Heart right ventricle (tissue), 16 donors: ENCODE measurements at regions not wholly inside any gene's neighbourhood (a gene's known extent, or its start where the extent isn't known, plus 50 kb on each side); places are given as distances from the start of the nearest gene placed in this dataset.

Experiments used
- ATAC-seq, 8 donors: fragments of 200-7000 bp; cut with Tn5 transposase; one replicate each; pipeline ENCODE4 v1.9.1; 2020; ENCODE audit warnings: mild to moderate bottlenecking in 8 of 8, moderate library complexity in 8 of 8, moderate number of reproducible peaks in 1 of 8
- DNase-seq, 2 donors: peaks; one replicate each; pipeline ENCODE4 v3.0.0-alpha.2; 2020
- H3K27ac ChIP-seq, 10 donors: fragments of 200-600 bp; sonication (generic) in 2 of 10; one replicate each; pipeline versions ENCODE4 v1.5.0 to v1.8.0; 2020 to 2022; ENCODE audit warnings: mild to moderate bottlenecking in 3 of 10
- H3K27me3 ChIP-seq, 7 donors: fragments of 200-600 bp; one replicate each; pipeline ENCODE4 v1.8.0; 2021 to 2022; ENCODE audit warnings: mild to moderate bottlenecking in 2 of 7
- H3K36me3 ChIP-seq, 9 donors: fragments of 200-600 bp; sonication (generic) in 1 of 9; one replicate each; pipeline versions ENCODE4 v1.5.0 to v1.8.0; 2020 to 2022; ENCODE audit warnings: mild to moderate bottlenecking in 2 of 9
- H3K4me1 ChIP-seq, 9 donors: fragments of 200-600 bp; sonication (generic) in 1 of 9; one replicate each; pipeline versions ENCODE4 v1.5.0 to v1.8.0; 2020 to 2022; ENCODE audit warnings: mild to moderate bottlenecking in 4 of 9
- H3K4me3 ChIP-seq, 10 donors: fragments of 200-600 bp; sonication (generic) in 2 of 10; one replicate each; pipeline versions ENCODE4 v1.5.0 to v1.8.0; 2020 to 2022; ENCODE audit warnings: mild to moderate bottlenecking in 7 of 10, moderate library complexity in 2 of 10
- H3K9me3 ChIP-seq, 11 donors: fragments of 200-600 bp in 10 of 11; sonication (generic) in 2 of 11; one replicate each; pipeline versions ENCODE4 v1.5.0 to v1.8.0; 2013 to 2022; ENCODE audit warnings: mild to moderate bottlenecking in 2 of 11, control low read depth in 1 of 11, moderate library complexity in 1 of 11
- WGBS, 2 donors: extraction: QIAGEN DNeasy Blood & Tissue Kit; methylation state at CpG; one replicate each; pipeline ENCODE4 v1.1.7; 2013; ENCODE audit warnings: inconsistent platforms in 1 of 2; 5-methylcytosine and 5-hydroxymethylcytosine counted together
- intact Hi-C, 10 donors: fragments of 100-400 bp; cut with DNase I; formaldehyde crosslinking; loops; one replicate each; pipeline versions ENCODE4 v1.11.1 to v1.14.2; 2022
- TF ChIP-seq, protein P1 (sequence below), 9 donors: fragments of 200-600 bp; sonication (generic) in 2 of 9; IDR thresholded peaks; one replicate each; pipeline versions ENCODE4 v1.5.0 to v1.8.0; 2021 to 2022; ENCODE audit warnings: antibody characterized with exemption in 9 of 9, mild to moderate bottlenecking in 5 of 9, moderate library complexity in 1 of 9
- donor health status: Arrhythmogenic right ventricular cardiomyopathy.
- donor health status: ischemic (EF 13 %, LVEDD 7.1; RV severe dilation, severe dysfunction).
- donor health status: healthy with polysubstance abuse.
- donor health status: DM: no; HTN: yes; CAD: no.
- donor health status: DM: no; HTN: no; CAD: no.
- donor health status: ischemic (EF 25% LVEDD 6.9; RV normal size, moderate dysfunction).
- donor health status: ischemic (EF 25% LVEDD 5.7; RV mildly dilated, moderate dysfunction).
- donor health status: healthy.
- donor health status: DM: yes; HTN: yes; CAD: no.
- donor health status: Ischemic cardiomyopathy.
- donor health status: ischemic (EF 35%, LVEDD 5.7; RV mildly dilated, moderate dysfunction).
- donor health status: nonischemic (EF 11% LVEDD 7.7; RV severe dilation, severe dysfunction).
- donor health status: DM: yes; HTN: yes; CAD: no.
- donor health status: PGD.
- donor health status: ischemic (EF 29% LVEDD 5.4; RV normal size, mild dysfunction).
- donor health status: nonischemic (EF 23%, LVEDD 6.1; RV moderate dilation, normal function).

DNA sequence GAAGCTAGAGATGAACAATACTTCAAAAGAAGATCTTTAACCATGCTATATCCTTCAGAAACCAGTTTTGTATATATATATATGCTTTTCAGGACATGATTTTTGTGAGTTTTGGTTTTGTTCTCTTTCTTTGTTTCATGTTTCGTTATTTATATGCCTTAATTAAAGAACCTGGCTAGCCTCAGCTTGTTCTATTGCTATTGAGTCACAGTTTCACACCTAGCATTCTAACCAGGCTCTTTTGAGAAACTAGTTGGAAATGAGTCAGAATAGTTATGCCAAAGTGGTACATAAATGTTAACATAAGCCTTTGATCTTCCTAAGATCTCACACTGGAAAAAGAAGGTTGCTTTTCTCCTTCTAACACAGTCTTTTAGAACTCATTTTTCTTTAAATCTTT, 1925.2 kb downstream of the OLFM4 start:
- Histone ChIP-seq H3K4me3 (no peak overlapping the region), H3K4me1 (no peaks in the 10 kb centered on the region), H3K36me3 (no peaks in the 10 kb centered on the region), H3K27me3 (no peaks in the 10 kb centered on the region), H3K9me3 (peaks cover 0 to 7% (median 0%) of the 10 kb centered on the region in 11 donors), H3K27ac (no peak overlapping the region)
- TF ChIP-seq, protein P1, sequence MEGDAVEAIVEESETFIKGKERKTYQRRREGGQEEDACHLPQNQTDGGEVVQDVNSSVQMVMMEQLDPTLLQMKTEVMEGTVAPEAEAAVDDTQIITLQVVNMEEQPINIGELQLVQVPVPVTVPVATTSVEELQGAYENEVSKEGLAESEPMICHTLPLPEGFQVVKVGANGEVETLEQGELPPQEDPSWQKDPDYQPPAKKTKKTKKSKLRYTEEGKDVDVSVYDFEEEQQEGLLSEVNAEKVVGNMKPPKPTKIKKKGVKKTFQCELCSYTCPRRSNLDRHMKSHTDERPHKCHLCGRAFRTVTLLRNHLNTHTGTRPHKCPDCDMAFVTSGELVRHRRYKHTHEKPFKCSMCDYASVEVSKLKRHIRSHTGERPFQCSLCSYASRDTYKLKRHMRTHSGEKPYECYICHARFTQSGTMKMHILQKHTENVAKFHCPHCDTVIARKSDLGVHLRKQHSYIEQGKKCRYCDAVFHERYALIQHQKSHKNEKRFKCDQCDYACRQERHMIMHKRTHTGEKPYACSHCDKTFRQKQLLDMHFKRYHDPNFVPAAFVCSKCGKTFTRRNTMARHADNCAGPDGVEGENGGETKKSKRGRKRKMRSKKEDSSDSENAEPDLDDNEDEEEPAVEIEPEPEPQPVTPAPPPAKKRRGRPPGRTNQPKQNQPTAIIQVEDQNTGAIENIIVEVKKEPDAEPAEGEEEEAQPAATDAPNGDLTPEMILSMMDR (IDR thresholded peaks at IDR 0.05), result no peak
- WGBS, 2 donors, result 61 to 68% methylated on average over 1 of the region's 1 CpG
- ATAC-seq (no peak), DNase-seq (no peak)
- intact Hi-C loops, result no loop called here

DNA sequence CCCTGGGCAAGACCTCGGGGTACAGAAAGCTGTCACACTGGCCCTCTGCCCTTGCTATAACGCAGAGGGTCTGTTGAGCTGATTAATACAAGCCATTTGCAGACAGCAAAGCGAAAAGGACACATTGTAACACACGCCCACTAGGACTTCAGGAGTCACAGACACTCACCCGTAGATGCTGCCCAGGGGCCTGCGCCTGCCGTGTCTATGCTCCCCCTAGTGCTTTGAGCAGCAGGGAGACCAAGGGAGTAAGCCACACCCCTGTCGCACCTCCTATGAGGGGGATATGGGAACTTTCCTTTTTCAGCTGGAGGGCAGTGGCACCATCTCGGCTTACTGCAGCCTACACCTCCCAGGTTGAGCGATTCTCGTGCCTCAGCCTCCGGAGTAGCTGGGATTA, 1930.2 kb downstream of the OLFM4 start:
- Histone ChIP-seq H3K9me3 (peaks cover 0 to 40% (median 8%) of the 10 kb centered on the region in 11 donors), H3K4me3 (no peak overlapping the region), H3K36me3 (no peaks in the 10 kb centered on the region), H3K4me1 (no peaks in the 10 kb centered on the region), H3K27ac (no peak overlapping the region), H3K27me3 (no peaks in the 10 kb centered on the region)
- ATAC-seq, result no peak
- DNase-seq, result no peak
- TF ChIP-seq, protein P1 (IDR thresholded peaks at IDR 0.05), result no peak
- intact Hi-C loops, result no loop called here
- 88% methylated on average over 12 of the region's 12 CpGs for WGBS, 2 donors

DNA sequence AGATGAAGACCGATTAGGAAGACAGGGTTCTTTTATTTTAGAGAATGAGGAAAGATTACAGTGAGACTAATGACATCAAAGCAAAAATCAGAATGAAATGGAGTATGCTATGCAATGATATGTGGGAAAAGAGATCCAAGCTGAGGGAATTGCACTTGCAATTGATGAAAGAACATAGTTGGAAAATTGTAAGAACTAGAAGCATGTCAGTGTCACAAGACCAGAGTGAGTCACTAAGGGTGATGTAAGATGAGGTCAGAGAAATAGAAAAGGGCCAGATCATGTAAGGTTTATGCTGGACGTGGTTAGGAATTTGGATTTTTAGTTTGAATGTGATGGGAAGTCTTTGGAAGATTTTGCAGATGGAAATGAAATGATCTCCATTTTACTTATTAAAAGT, 1937.3 kb downstream of the OLFM4 start:
- no peak for DNase-seq
- Histone ChIP-seq H3K27me3 (no peaks in the 10 kb centered on the region), H3K4me1 (no peaks in the 10 kb centered on the region), H3K4me3 (no peak overlapping the region), H3K27ac (no peak overlapping the region), H3K9me3 (peaks cover 0 to 18% (median 3%) of the 10 kb centered on the region in 11 donors), H3K36me3 (no peaks in the 10 kb centered on the region)
- no peak for ATAC-seq
- WGBS, 2 donors, result 71 to 74% methylated on average over 2 of the region's 2 CpGs
- intact Hi-C loops, result no loop called here
- TF ChIP-seq, protein P1 (IDR thresholded peaks at IDR 0.05), result no peak

DNA sequence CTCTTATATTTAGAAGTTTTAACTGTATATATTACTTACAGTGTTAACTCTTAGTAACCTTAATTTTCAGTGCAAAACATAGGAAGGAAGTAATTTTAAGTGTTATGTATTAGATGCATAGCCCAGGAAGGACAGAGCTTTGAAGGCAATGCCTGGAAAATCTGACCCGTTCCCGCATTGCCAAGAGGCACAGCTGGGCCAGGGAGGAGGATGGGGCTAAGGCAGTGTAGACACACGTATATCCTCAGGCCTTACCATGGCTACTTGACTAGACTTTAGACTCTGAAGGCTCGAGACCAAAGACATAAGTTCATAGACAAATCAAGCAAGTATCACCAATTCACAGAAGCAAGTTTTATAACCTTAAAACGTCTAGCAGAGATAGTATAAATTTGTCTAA, 1944.2 kb downstream of the OLFM4 start:
- 65 to 66% methylated on average over 5 of the region's 5 CpGs for WGBS, 2 donors
- H3K27me3 ChIP-seq, result no peaks in the 10 kb centered on the region
- DNase-seq (no peak), ATAC-seq (no peak)
- TF ChIP-seq, protein P1 (IDR thresholded peaks at IDR 0.05), result no peak
- H3K36me3 ChIP-seq, result no peaks in the 10 kb centered on the region
- H3K9me3 ChIP-seq, result peaks cover 0 to 4% (median 0%) of the 10 kb centered on the region in 11 donors
- H3K27ac ChIP-seq, result no peak overlapping the region
- H3K4me3 ChIP-seq, result no peak overlapping the region
- no peaks in the 10 kb centered on the region for H3K4me1 ChIP-seq
- intact Hi-C loops, result no loop called here
